ENCODE measurements at regions not wholly inside any gene's neighbourhood (a gene's known extent, or its start where the extent isn't known, plus 50 kb on each side); places are given as distances from the start of the nearest gene placed in this dataset.

DNA sequence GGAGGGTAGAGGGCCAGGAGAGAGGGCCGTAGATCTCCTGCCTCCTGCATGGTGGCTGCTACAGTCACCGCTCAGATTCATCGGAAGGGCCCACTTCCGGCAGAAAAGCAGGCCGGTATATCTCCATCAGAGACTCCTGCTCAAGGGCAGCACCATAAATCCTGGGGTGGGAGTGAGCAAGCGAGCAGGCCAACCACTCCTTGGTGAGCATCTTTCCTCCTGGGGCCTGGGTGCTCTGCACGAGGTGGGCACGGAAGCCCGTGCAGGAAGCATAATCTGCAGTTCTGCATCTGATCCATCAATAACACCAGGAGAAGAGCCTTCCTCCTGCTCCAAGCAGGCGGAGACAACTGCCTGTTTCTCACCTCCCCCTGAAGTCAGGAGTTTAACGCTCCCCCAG, 57.4 kb upstream of the TMEM132E start:
- TF ChIP-seq POLR2A (IDR thresholded peaks at IDR 0.05) (no peak), EP300 (IDR thresholded peaks at IDR 0.05) (no peak), POLR2AphosphoS5 (IDR thresholded peaks at IDR 0.05) (no peak)
- TF ChIP-seq, protein P1, sequence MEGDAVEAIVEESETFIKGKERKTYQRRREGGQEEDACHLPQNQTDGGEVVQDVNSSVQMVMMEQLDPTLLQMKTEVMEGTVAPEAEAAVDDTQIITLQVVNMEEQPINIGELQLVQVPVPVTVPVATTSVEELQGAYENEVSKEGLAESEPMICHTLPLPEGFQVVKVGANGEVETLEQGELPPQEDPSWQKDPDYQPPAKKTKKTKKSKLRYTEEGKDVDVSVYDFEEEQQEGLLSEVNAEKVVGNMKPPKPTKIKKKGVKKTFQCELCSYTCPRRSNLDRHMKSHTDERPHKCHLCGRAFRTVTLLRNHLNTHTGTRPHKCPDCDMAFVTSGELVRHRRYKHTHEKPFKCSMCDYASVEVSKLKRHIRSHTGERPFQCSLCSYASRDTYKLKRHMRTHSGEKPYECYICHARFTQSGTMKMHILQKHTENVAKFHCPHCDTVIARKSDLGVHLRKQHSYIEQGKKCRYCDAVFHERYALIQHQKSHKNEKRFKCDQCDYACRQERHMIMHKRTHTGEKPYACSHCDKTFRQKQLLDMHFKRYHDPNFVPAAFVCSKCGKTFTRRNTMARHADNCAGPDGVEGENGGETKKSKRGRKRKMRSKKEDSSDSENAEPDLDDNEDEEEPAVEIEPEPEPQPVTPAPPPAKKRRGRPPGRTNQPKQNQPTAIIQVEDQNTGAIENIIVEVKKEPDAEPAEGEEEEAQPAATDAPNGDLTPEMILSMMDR (IDR thresholded peaks at IDR 0.05) = no peak
